Skeletal muscle cell (primary cell): ENCODE measurements at regions not wholly inside any gene's neighbourhood (a gene's known extent, or its start where the extent isn't known, plus 50 kb on each side); places are given as distances from the start of the nearest gene placed in this dataset.
"Not testable (repeated sequence)": the region's sequence is repeated elsewhere in the genome, so short reads cannot be mapped to it uniquely, and the experiment has no call there.

Source experiments
- DNase-seq: peaks from one replicate; pipeline ENCODE4 v3.0.0-alpha.2; 2010; ENCODE audit warnings: low read depth
- H3K4me3 ChIP-seq: 2 replicates; pipeline ENCODE4 v1.5.1; 2011; ENCODE audit warnings: low read depth, mild to moderate bottlenecking, control low read depth, low read length, moderate library complexity

- no peak overlapping the region for H3K4me3 ChIP-seq
- no peak for DNase-seq
Measured at GRCh38 chr4:28435314-28435713, 1574.7 kb downstream of the STIM2 start.

- H3K4me3 ChIP-seq: no peak overlapping the region
- no peak for DNase-seq
Measured at GRCh38 chr4:28436191-28437080, 1575.8 kb downstream of the STIM2 start.

- no peak for DNase-seq
- no peak overlapping the region for H3K4me3 ChIP-seq
Measured at GRCh38 chr4:28443371-28443770, 1582.7 kb downstream of the STIM2 start.

GRCh38 chr4:28443801-28444412, 1583.3 kb downstream of the STIM2 start:
- no peak for DNase-seq
- no peak overlapping the region for H3K4me3 ChIP-seq

- no peak overlapping the region for H3K4me3 ChIP-seq
- DNase-seq: no peak
Measured at GRCh38 chr4:28444886-28445496, 1584.3 kb downstream of the STIM2 start.

DNA sequence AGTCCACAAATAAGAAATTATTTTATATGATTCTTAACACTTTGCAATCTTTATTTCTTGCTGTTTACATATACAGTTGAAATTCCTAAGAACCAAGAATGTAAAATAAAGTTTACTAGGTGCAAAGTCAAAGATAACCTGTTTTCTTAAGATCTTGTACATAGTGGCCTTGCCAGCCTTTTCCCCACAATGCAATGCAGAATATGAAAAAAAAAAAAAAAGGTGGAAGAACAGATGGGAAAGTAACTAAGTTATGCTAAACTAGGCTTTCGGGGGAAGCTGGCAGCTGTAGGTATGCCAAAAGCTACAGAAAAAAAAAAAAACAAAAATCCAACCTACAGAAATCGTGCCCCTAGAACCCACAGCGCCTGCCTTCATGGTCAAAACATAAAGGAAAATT, 1588.4 kb downstream of the STIM2 start:
- DNase-seq: no peak

GRCh38 chr4:28451346-28451745, 1590.7 kb downstream of the STIM2 start:
- DNase-seq: no peak
- no peak overlapping the region for H3K4me3 ChIP-seq

More for the DNA sequence above, 1588.4 kb downstream of the STIM2 start:
- H3K4me3 ChIP-seq: no peak overlapping the region

- H3K4me3 ChIP-seq: no peak overlapping the region
- no peak for DNase-seq
Measured at GRCh38 chr4:28462766-28463700, 1602.4 kb downstream of the STIM2 start.

- no peak for DNase-seq
- no peak overlapping the region for H3K4me3 ChIP-seq
Measured at GRCh38 chr4:28464823-28465222, 1604.2 kb downstream of the STIM2 start.

DNA sequence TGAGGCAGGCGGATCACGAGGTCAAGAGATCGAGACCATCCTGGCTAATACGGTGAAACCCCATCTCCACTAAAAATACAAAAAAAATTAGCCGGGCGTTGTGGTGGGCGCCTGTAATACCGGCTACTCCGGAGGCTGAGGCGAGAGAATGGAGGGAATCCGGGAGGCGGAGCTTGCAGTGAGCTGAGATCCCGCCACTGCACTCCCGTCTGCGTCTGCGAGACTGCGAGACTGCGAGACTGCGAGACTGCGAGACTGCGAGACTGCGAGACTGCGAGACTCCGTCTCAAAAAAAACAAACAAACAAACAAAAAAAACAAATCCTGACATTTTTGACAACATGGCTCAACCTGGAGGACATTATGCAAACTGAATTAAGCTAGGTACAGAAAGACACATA, 1606.2 kb downstream of the STIM2 start:
- not testable (repeated sequence) for DNase-seq

GRCh38 chr4:28469387-28469786, 1608.7 kb downstream of the STIM2 start:
- H3K4me3 ChIP-seq: no peak overlapping the region
- no peak for DNase-seq

More for the DNA sequence above, 1606.2 kb downstream of the STIM2 start:
- not testable (repeated sequence) for H3K4me3 ChIP-seq

GRCh38 chr4:28469886-28470285, 1609.2 kb downstream of the STIM2 start:
- DNase-seq: peak; percentile 69
- H3K4me3 ChIP-seq: no peak overlapping the region

DNA sequence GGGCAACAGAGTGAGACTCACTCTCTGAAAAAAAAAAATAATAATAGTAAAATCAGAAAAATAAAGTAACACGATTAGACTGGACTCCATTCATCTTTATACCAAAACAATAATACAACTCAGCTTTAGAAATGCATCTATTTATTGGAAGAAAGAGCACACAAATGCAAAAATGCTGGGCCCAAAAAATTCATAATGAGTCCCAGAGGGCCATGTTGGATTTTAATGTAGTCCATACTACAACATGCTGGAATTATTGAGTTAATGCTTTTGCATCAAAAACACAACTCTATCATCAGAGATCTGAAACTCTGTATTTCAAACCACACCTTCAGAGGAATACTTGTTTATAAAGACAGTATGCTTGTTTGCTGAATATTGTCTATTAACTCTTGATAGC, 1614.7 kb downstream of the STIM2 start:
- H3K4me3 ChIP-seq: no peak overlapping the region
- no peak for DNase-seq

GRCh38 chr4:28479666-28480065, 1619.0 kb downstream of the STIM2 start:
- H3K4me3 ChIP-seq: no peak overlapping the region
- no peak for DNase-seq

DNA sequence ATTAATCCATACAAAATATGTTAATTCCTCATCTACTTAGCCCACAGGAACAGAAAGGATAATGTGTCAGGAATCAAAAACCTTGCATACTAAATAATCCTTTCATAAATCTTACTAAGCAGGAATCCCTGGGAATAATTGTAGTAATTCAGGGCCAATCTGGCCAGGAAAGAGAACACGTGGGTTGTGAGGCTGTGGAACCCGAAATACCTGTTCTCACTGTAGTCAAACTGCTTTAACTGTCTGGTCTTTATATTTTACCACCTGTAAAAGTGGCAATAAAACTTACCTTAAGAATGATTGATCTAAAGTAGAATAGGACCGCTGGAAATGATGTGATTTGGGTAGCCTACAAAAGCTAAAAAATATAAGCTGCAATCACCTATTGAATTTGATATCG, 1620.9 kb downstream of the STIM2 start:
- H3K4me3 ChIP-seq: no peak overlapping the region
- no peak for DNase-seq

DNA sequence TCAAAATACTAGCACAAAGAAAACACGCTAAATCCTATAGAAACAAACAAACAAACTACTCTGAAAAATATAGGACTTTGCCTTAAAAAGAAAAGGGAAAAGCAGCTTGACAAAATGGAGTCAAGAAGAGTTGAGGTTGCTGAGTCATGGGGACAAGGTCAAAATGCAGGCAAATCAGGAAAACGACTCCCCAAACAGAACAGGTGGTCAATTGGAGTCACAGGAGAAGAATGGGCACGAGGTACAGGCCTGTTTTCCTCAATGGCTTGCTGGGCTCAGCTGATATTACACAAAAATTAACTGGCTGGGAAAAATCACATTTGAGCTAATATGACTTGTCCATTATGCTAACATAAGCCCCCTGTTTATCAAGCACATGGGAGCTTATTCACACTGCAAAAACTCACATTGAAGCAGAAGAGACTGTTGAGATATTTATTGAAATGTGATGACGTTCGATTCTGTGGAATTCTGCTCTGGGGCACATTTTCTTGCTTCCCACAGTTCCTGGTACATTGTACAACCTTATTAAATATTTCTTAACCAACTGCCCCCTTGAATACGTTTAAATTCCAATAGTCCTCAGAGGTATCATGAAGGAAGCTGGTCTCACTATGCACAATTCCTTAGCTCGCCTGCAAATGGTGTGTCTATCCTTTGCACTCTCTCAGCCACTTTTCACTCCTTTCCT, 1622.1 kb downstream of the STIM2 start:
- no peak overlapping the region for H3K4me3 ChIP-seq
- DNase-seq: no peak

- no peak overlapping the region for H3K4me3 ChIP-seq
- no peak for DNase-seq
Measured at GRCh38 chr4:28488021-28488420, 1627.4 kb downstream of the STIM2 start.

DNA sequence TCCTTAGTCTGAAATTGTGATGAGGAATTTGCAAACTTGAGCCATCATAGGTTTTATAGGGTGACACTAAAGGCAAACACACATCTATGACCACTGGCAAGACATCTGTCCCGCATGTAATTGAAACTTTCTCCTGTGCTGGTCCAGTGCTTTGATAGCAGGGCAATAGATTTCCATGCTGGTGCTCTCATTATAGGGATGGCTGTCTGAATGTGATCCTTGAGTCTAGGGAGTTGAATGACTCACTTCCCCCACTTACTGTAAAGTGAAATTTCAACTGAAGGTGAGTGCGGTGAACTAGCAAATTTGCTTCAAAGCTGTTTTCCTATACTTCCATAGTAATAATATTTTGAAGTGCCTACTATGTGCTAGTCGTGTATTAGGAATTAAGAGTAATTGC, 1630.0 kb downstream of the STIM2 start:
- no peak overlapping the region for H3K4me3 ChIP-seq
- DNase-seq: peak; percentile 14

GRCh38 chr4:28505064-28505463, 1644.4 kb downstream of the STIM2 start:
- no peak overlapping the region for H3K4me3 ChIP-seq

More at GRCh38 chr4:28505064-28505463, 1644.4 kb downstream of the STIM2 start:
- no peak for DNase-seq
